IMR-90 (cell line): ENCODE measurements at regions not wholly inside any gene's neighbourhood (a gene's known extent, or its start where the extent isn't known, plus 50 kb on each side); places are given as distances from the start of the nearest gene placed in this dataset.

Source experiments
- ATAC-seq: fragments of 200-7000 bp; cut with Tn5 transposase; 2 replicates; pipeline ENCODE4 v1.9.1; 2020; ENCODE audit warnings: low read depth, mild to moderate bottlenecking, moderate library complexity
- BruUV-seq: library from RNA; stranded (reverse); fragments of 400-500 nt; replicated peaks from 2 replicates; lab custom pipeline; 2021; lab: Mats Ljungman, UMichigan
- CTCF ChIA-PET: fragments of 300-600 bp; formaldehyde crosslinking; extraction: SDS; loops from one replicate; lab custom pipeline; 2021; ENCODE audit warnings: antibody characterized with exemption; lab: Yijun Ruan, JAX
- POLR2A ChIA-PET: fragments of 300-600 bp; sonication (Branson Sonifier 250); formaldehyde crosslinking; loops from one replicate; lab custom pipeline; 2022; ENCODE audit warnings: antibody characterized with exemption; ENCODE audit not compliant: unreplicated experiment; lab: Charles Lee
- DNase-seq: peaks from one replicate; pipeline ENCODE4 v3.0.0; 2013
- H2AFZ ChIP-seq: replicated peaks from 2 replicates; pipeline ENCODE3; 2013; ENCODE audit warnings: low read length, mild to moderate bottlenecking; ENCODE audit not compliant: poor library complexity
- H2AK5ac ChIP-seq: 2 replicates; pipeline ENCODE4 v1.6.1; 2013; ENCODE audit warnings: low read depth, low read length, inconsistent platforms
- H2AK9ac ChIP-seq: replicated peaks from 2 replicates; pipeline ENCODE3; 2013; ENCODE audit warnings: mild to moderate bottlenecking, low read depth, low read length, moderate library complexity; ENCODE audit not compliant: poor library complexity
- H2BK120ac ChIP-seq: 2 replicates; pipeline ENCODE4 v1.6.1; 2013; ENCODE audit warnings: low read depth, low read length, inconsistent platforms
- H2BK15ac ChIP-seq: 3 replicates; pipeline ENCODE4 v1.6.1; 2013; ENCODE audit warnings: low read depth, low read length, inconsistent platforms
- H2BK20ac ChIP-seq: 2 replicates; pipeline ENCODE4 v1.6.1; 2013; ENCODE audit warnings: low read depth, mild to moderate bottlenecking, inconsistent platforms, low read length, moderate library complexity
- H2BK5ac ChIP-seq: 2 replicates; pipeline ENCODE4 v1.6.1; 2013; ENCODE audit warnings: mild to moderate bottlenecking, low read depth, low read length, inconsistent platforms; ENCODE audit not compliant: poor library complexity, severe bottlenecking
- H3K14ac ChIP-seq: replicated peaks from 2 replicates; pipeline ENCODE4 v1.6.1; 2013; ENCODE audit warnings: low read depth, low read length, inconsistent platforms
- H3K18ac ChIP-seq: 2 replicates; pipeline ENCODE4 v1.6.1; 2013; ENCODE audit warnings: low read depth, low read length, control low read depth
- H3K23ac ChIP-seq: 2 replicates; pipeline ENCODE4 v1.6.1; 2013; ENCODE audit warnings: low read depth, low read length, inconsistent platforms
- H3K27ac ChIP-seq: 2 replicates; pipeline ENCODE4 v1.5.1; 2013; ENCODE audit warnings: mild to moderate bottlenecking, control low read depth, low read length; ENCODE audit not compliant: insufficient read depth
- H3K27me3 ChIP-seq: 2 replicates; pipeline ENCODE4 v1.6.1; 2013; ENCODE audit warnings: low read length; ENCODE audit not compliant: control insufficient read depth, insufficient read depth
- H3K36me3 ChIP-seq: 2 replicates; pipeline ENCODE4 v1.6.1; 2013; ENCODE audit warnings: low read length, mixed read lengths; ENCODE audit not compliant: control insufficient read depth, insufficient read depth
- H3K4ac ChIP-seq: 2 replicates; pipeline ENCODE4 v1.6.1; 2013; ENCODE audit warnings: low read depth, low read length, inconsistent platforms
- H3K4me1 ChIP-seq: 2 replicates; pipeline ENCODE4 v1.6.1; 2013; ENCODE audit warnings: low read length, mixed read lengths; ENCODE audit not compliant: control insufficient read depth, insufficient read depth
- H3K4me2 ChIP-seq: 2 replicates; pipeline ENCODE4 v1.6.1; 2013; ENCODE audit warnings: low read depth, mild to moderate bottlenecking, control low read depth, low read length, moderate library complexity
- H3K4me3 ChIP-seq: 2 replicates; pipeline ENCODE4 v1.5.1; 2013; ENCODE audit warnings: low read depth, mild to moderate bottlenecking, control low read depth, low read length, moderate library complexity; ENCODE audit not compliant: insufficient read depth
- H3K56ac ChIP-seq: 2 replicates; pipeline ENCODE4 v1.6.1; 2013; ENCODE audit warnings: low read length, inconsistent platforms; ENCODE audit not compliant: insufficient read depth; ENCODE audit errors: extremely low read depth
- H3K79me1 ChIP-seq, 2 experiments: 2 replicates each; pipeline ENCODE4 v1.6.1; 2013; ENCODE audit warnings: low read length in 2 of 2, inconsistent platforms in 1 of 2, low read depth in 1 of 2
- H3K9ac ChIP-seq: 2 replicates; pipeline ENCODE4 v1.6.1; 2013; ENCODE audit warnings: low read depth, low read length, control low read depth
- H3K9me1 ChIP-seq: 2 replicates; pipeline ENCODE4 v1.6.1; 2013; ENCODE audit warnings: low read length, inconsistent platforms; ENCODE audit not compliant: insufficient read depth
- H3K9me3 ChIP-seq: 2 replicates; pipeline ENCODE4 v1.6.1; 2013; ENCODE audit warnings: low read length; ENCODE audit not compliant: control insufficient read depth, insufficient read depth
- H4K20me1 ChIP-seq: 2 replicates; pipeline ENCODE4 v1.6.1; 2013; ENCODE audit warnings: low read length, inconsistent platforms; ENCODE audit not compliant: insufficient read depth
- H4K5ac ChIP-seq: 2 replicates; pipeline ENCODE4 v1.6.1; 2013; ENCODE audit warnings: mild to moderate bottlenecking, low read depth, low read length, control low read depth
- H4K8ac ChIP-seq, 2 experiments: 2 replicates each; pipeline ENCODE4 v1.6.1; 2013; ENCODE audit warnings: low read depth in 2 of 2, low read length in 2 of 2, control low read depth in 1 of 2, inconsistent platforms in 1 of 2
- H4K91ac ChIP-seq: 2 replicates; pipeline ENCODE4 v1.6.1; 2013; ENCODE audit warnings: low read depth, low read length, inconsistent platforms; ENCODE audit not compliant: insufficient read depth
- BHLHE40 ChIP-seq: fragments of 150-350 bp; IDR thresholded peaks from 2 replicates; pipeline ENCODE4 v1.6.1; 2016; ENCODE audit warnings: mild to moderate bottlenecking, low read depth, low read length
- CEBPB ChIP-seq: IDR thresholded peaks from 2 replicates; pipeline ENCODE4 v1.6.1; 2012; ENCODE audit warnings: low read depth, low read length, improper control_type of control experiment
- FOS ChIP-seq: fragments of 150-350 bp; IDR thresholded peaks from 2 replicates; pipeline ENCODE4 v1.6.1; 2016; ENCODE audit warnings: low read depth, low read length
- MAFK ChIP-seq: IDR thresholded peaks from 2 replicates; pipeline ENCODE4 v1.6.1; 2012; ENCODE audit warnings: low read depth, low read length, improper control_type of control experiment
- MXI1 ChIP-seq: IDR thresholded peaks from 2 replicates; pipeline ENCODE4 v1.6.1; 2012; ENCODE audit warnings: low read depth, mild to moderate bottlenecking, low read length, moderate library complexity, borderline replicate concordance
- NFE2L2 ChIP-seq: fragments of 150-350 bp; IDR thresholded peaks from 2 replicates; pipeline ENCODE4 v1.6.1; 2016; ENCODE audit warnings: low read depth, mild to moderate bottlenecking, low read length
- POLR2A ChIP-seq: IDR thresholded peaks from 2 replicates; pipeline ENCODE4 v1.6.1; 2012; ENCODE audit warnings: mild to moderate bottlenecking, low read depth, low read length
- RAD21 ChIP-seq: IDR thresholded peaks from 2 replicates; pipeline ENCODE4 v1.6.1; 2012; ENCODE audit warnings: low read length, improper control_type of control experiment
- RCOR1 ChIP-seq: IDR thresholded peaks from 2 replicates; pipeline ENCODE4 v1.6.1; 2012; ENCODE audit warnings: mild to moderate bottlenecking, low read length, improper control_type of control experiment; ENCODE audit not compliant: insufficient replicate concordance
- RFX5 ChIP-seq: IDR thresholded peaks from 2 replicates; pipeline ENCODE4 v1.8.0; 2012; ENCODE audit warnings: low read depth, mild to moderate bottlenecking, low read length, moderate library complexity
- SMC3 ChIP-seq: fragments of 150-350 bp; IDR thresholded peaks from 2 replicates; pipeline ENCODE4 v1.6.1; 2016; ENCODE audit warnings: low read depth, mild to moderate bottlenecking, antibody characterized with exemption, low read length, moderate library complexity
- USF2 ChIP-seq: fragments of 150-350 bp; IDR thresholded peaks from 2 replicates; pipeline ENCODE4 v1.6.1; 2017; ENCODE audit warnings: mild to moderate bottlenecking, antibody characterized with exemption, low read length, low read depth
- WGBS, 2 experiments: methylation state at CpG; one replicate each; pipeline versions ENCODE4 v1.1.5 to v1.1.7; 2013; ENCODE audit warnings: missing lambda C conversion rate in 2 of 2; ENCODE audit not compliant: insufficient read length in 1 of 2; ENCODE audit errors: extremely low coverage in 2 of 2; 5-methylcytosine and 5-hydroxymethylcytosine counted together
- dilution Hi-C: fragments of 300-500 bp; cut with HindIII; formaldehyde crosslinking; loops from one replicate; pipeline ENCODE4 v1.14.3; 2018; ENCODE audit warnings: low sequenced_read_pairs; ENCODE audit not compliant: unreplicated experiment
- in situ Hi-C: fragments of 300-500 bp; cut with MboI; formaldehyde crosslinking; loops from 3 replicates; pipeline ENCODE4 v1.14.3; 2019; ENCODE audit warnings: low sequenced_read_pairs, inconsistent platforms, mixed read lengths
- intact Hi-C: fragments of 100-400 bp; cut with micrococcal nuclease; formaldehyde crosslinking; loops from 2 replicates; pipeline ENCODE4 v1.10.0; 2022
- TF ChIP-seq, protein P1 (sequence below): fragments of 150-350 bp; IDR thresholded peaks from 2 replicates; pipeline ENCODE4 v1.6.1; 2016; ENCODE audit warnings: low read depth, mild to moderate bottlenecking, low read length, moderate library complexity, borderline replicate concordance
- TF ChIP-seq, protein P2 (sequence below): conservative IDR thresholded peaks from 2 replicates; pipeline ENCODE4 v1.5.1; 2012; ENCODE audit warnings: mild to moderate bottlenecking, low read depth, low read length, improper control_type of control experiment

DNA sequence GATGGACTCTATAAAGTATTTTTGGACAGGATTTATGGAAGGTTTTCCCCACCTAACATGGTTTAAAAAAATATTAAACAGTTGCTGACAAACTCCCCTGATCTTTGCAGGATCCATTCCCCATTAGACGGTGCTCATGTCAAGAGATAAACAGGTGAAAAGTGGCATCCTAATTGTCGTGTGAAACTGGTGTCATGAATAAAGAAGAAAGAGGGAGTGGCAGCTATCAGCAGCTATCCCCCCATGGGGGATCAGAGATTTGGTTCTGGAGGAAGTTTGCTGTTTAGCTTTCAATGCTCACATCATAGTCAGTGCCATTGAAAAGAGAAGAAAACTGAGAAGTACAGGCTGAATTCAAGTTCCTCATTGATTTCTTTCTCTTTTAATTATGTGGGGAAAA is 329.3 kb upstream of the BRINP1 start:
- no peak overlapping the region for H2AK5ac ChIP-seq
- no peak overlapping the region for H3K18ac ChIP-seq
- CTCF ChIA-PET, result no interaction called here
- H3K9me1 ChIP-seq, result no peaks in the 10 kb centered on the region
- WGBS, 2 experiments, result no CpG with 5 or more reads among the region's 2 CpGs
- H3K4ac ChIP-seq, result no peak overlapping the region
- POLR2A ChIA-PET, result no interaction called here
- H2BK120ac ChIP-seq, result no peak overlapping the region
- H2BK20ac ChIP-seq, result no peak overlapping the region
- H3K9ac ChIP-seq, result no peak overlapping the region
- TF ChIP-seq BHLHE40, result no peak
- TF ChIP-seq POLR2A, result no peak
- TF ChIP-seq, protein P1, sequence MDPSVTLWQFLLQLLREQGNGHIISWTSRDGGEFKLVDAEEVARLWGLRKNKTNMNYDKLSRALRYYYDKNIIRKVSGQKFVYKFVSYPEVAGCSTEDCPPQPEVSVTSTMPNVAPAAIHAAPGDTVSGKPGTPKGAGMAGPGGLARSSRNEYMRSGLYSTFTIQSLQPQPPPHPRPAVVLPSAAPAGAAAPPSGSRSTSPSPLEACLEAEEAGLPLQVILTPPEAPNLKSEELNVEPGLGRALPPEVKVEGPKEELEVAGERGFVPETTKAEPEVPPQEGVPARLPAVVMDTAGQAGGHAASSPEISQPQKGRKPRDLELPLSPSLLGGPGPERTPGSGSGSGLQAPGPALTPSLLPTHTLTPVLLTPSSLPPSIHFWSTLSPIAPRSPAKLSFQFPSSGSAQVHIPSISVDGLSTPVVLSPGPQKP, result no peak
- no peak for TF ChIP-seq RCOR1
- no peak for TF ChIP-seq MXI1
- TF ChIP-seq RFX5, result no peak
- no peak for TF ChIP-seq FOS
- TF ChIP-seq MAFK, result no peak
- no peak for TF ChIP-seq NFE2L2
- no peak for TF ChIP-seq SMC3
- TF ChIP-seq USF2, result no peak
- TF ChIP-seq, protein P2, sequence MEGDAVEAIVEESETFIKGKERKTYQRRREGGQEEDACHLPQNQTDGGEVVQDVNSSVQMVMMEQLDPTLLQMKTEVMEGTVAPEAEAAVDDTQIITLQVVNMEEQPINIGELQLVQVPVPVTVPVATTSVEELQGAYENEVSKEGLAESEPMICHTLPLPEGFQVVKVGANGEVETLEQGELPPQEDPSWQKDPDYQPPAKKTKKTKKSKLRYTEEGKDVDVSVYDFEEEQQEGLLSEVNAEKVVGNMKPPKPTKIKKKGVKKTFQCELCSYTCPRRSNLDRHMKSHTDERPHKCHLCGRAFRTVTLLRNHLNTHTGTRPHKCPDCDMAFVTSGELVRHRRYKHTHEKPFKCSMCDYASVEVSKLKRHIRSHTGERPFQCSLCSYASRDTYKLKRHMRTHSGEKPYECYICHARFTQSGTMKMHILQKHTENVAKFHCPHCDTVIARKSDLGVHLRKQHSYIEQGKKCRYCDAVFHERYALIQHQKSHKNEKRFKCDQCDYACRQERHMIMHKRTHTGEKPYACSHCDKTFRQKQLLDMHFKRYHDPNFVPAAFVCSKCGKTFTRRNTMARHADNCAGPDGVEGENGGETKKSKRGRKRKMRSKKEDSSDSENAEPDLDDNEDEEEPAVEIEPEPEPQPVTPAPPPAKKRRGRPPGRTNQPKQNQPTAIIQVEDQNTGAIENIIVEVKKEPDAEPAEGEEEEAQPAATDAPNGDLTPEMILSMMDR, result no peak
- TF ChIP-seq RAD21, result no peak
- no peak for TF ChIP-seq CEBPB
- in situ Hi-C loops, result no loop called here
- H4K8ac ChIP-seq, result no peak overlapping the region
- DNase-seq (no peak), ATAC-seq (no peak)
- no peak overlapping the region for H2AK9ac ChIP-seq
- H3K14ac ChIP-seq, result no peak overlapping the region
- no peak overlapping the region for H3K23ac ChIP-seq
- H4K20me1 ChIP-seq, result no peaks in the 10 kb centered on the region
- H3K56ac ChIP-seq, result no peak overlapping the region
- H3K27me3 ChIP-seq, result no peaks in the 10 kb centered on the region
- dilution Hi-C loops, result no loop called here
- no TSS peak for BruUV-seq
- no peak overlapping the region for H3K4me3 ChIP-seq
- H4K5ac ChIP-seq, result no peak overlapping the region
- intact Hi-C loops, result no loop called here
- H3K4me1 ChIP-seq, result no peaks in the 10 kb centered on the region
- H3K36me3 ChIP-seq, result no peaks in the 10 kb centered on the region
- H4K91ac ChIP-seq, result no peak overlapping the region
- no peak overlapping the region for H2BK5ac ChIP-seq
- H3K4me2 ChIP-seq, result no peak overlapping the region
- no peak overlapping the region for H3K27ac ChIP-seq
- H3K79me1 ChIP-seq, result no peaks in the 10 kb centered on the region
- peaks cover 17% of the 10 kb centered on the region for H3K9me3 ChIP-seq
- H2BK15ac ChIP-seq, result no peak overlapping the region
- no peak overlapping the region for H2AFZ ChIP-seq
